ENCODE measurements at regions not wholly inside any gene's neighbourhood (a gene's known extent, or its start where the extent isn't known, plus 50 kb on each side); places are given as distances from the start of the nearest gene placed in this dataset.

GRCh38 chr6:85166114-85166741, 283.7 kb upstream of the NT5E start:
- no peak for TF ChIP-seq EP300 (IDR thresholded peaks at IDR 0.05; ENCODE audit: low read length)
- TF ChIP-seq GATA2 (CRISPR knock-in tag; IDR thresholded peaks at IDR 0.05): no peak
- no peak for TF ChIP-seq BRCA1 (IDR thresholded peaks at IDR 0.05)
- TF ChIP-seq BRCA1 (CRISPR knock-in tag; IDR thresholded peaks at IDR 0.05): no peak
- TF ChIP-seq ZBTB11 (CRISPR knock-in tag; IDR thresholded peaks at IDR 0.05): no peak
- TF ChIP-seq CTCF (IDR thresholded peaks at IDR 0.05 in 2 of 3, conservative IDR thresholded peaks at IDR 0.05 in 1 of 3; ENCODE audit: insufficient read depth in 2 of 3, low read depth in 1 of 3, low read length in 3 of 3): no peak
- no peak for TF ChIP-seq AFF4 (CRISPR knock-in tag; IDR thresholded peaks at IDR 0.05)

Data from K562 (cell line).